ENCODE measurements at regions not wholly inside any gene's neighbourhood (a gene's known extent, or its start where the extent isn't known, plus 50 kb on each side); places are given as distances from the start of the nearest gene placed in this dataset.

DNA sequence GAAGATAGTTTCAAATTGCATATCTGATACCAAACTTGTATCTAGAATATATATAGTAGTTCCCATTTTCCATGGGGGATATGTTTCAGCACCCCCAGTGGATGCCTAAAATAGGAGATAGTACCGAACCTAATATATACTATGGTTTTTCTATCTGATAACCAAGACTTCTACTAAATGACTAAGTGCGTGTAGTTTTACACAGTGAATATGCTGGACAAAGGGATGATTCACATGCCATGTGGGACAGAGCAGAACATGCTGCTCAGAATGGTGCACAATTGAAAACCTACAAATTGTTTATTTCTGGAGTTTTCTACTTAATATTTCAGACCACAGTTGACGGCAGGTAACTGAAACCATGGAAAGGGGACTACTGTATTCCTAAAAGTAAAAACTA, 73.4 kb upstream of the TP63 start:
- no peak for DNase-seq (ENCODE audit: low read depth)

- no peak for DNase-seq (ENCODE audit: low read depth)
Observed at GRCh38 chr3:189561256-189561655, 69.9 kb upstream of the TP63 start.

DNA sequence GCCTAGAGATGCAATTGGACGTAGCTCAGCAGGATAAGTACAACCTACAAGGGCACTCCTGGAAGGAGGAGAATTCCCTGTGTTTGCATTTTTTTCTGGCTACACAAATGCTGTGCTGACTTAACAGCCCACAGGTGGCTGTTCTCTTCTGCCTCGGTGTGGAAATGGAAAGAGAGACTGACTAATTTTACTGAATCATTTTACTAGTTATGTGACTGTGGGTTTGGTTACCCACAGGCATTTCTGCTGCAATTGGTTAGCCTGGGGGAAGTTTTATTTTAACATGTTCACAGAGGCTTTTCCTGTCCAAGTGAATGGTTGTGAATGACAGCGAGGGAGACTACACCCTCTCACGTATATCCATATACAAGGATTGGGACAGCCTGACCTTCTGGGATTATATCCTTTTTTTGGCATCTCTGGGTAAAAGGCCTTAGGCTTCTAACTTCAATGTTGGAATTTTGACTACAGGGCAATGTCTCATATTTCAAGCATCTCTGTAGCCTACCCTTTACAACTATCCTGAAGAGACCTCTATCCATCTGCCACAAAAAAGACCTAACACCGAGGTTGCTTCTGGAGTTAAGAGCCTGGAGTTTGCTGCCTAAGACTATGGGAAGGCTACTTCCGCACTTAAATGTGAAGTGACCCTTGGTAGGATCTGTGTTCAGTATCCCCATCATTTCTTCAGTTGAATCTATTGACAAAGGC, 67.2 kb upstream of the TP63 start:
- peak; percentile 90 for DNase-seq (ENCODE audit: low read depth)

DNA sequence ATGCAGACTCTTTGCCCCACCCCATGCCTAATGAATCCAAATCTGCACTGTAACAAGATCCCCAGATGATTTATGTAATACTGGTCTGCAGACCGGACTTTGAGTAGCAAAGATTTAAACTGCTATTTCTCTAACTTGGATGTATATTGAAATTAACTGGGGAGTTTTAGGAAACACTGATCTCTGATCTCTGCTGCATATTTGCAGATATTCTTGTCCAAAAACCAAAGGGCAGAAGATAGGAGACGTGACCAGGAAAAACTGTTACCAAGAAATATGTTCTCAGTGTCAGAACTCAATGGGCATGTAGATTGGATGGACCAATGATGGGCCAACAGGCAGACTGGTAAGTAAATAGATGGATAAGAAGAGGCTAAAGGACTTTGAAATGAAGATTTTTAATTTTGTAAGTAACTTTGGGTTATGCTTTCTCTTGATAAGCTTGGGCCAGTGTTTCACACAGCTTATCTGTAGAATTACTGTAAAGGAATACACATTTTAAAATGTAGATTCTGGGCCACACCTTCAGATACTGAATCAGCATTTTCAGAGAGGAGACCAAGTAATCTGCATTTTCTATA, 64.5 kb upstream of the TP63 start:
- no peak for DNase-seq (ENCODE audit: low read depth)

- DNase-seq (ENCODE audit: low read depth), result no peak
Observed at GRCh38 chr3:189567322-189567721, 63.9 kb upstream of the TP63 start.

DNA sequence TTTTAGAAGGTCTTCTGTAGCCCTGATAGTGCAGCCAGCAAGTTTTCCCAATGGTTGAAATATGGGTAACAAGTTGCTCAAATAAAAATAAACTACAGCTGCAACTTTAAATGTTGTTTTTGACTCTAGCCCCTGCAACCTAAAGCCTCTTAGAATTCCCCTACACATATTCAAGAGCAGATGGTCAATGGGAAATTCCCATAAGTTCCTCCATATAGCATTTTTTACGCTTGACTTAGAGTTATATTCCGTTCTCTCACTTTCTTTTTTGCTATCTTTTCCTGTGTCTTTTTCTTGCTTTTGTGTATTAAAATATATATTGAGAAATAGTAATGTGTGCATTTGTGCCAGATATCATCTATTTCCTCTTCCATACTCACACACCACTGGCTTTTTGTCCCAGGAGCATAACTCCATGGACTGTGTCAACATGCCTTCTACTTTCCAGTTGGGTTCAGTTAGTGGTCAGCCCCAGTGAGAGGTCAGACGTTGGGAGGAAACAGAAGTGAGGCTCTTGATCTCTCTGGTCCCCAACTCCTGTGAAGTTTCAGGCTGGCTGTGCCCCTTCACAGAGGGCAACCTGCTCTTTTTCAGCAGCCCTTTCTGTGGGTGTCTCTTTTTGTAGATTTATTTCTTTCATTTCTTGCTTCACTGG, 63.3 kb upstream of the TP63 start:
- DNase-seq (ENCODE audit: low read depth), result no peak

DNA sequence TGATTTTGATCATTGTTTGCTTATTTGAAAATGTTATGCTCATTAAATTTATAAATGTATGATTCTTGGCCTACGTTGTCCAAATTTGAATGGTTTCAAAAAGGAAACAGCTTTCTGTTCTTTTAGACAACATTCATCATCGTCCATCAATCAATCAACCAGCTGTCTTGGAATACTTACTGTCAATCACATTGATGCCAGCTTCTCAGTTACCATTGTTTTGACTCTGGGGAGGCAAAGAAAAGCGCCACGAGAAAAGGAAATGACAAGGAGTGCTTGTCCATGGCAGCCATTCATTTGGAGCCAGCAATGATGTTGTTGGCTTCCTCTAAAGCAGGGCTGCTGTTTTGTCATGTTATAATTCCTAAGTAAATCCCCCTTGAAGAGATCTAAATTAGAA, 62.2 kb upstream of the TP63 start:
- no peak for DNase-seq (ENCODE audit: low read depth)

GRCh38 chr3:189569473-189569872, 61.7 kb upstream of the TP63 start:
- DNase-seq (ENCODE audit: low read depth), result no peak

- DNase-seq (ENCODE audit: low read depth), result no peak
Observed at GRCh38 chr3:189570916-189571315, 60.3 kb upstream of the TP63 start.

GRCh38 chr3:189572249-189572648, 58.9 kb upstream of the TP63 start:
- DNase-seq (ENCODE audit: low read depth), result peak; percentile 28

- DNase-seq (ENCODE audit: low read depth), result peak; percentile 30
Observed at GRCh38 chr3:189573004-189573403, 58.2 kb upstream of the TP63 start.

- DNase-seq (ENCODE audit: low read depth), result no peak
Observed at GRCh38 chr3:189576486-189576885, 54.7 kb upstream of the TP63 start.

- DNase-seq (ENCODE audit: low read depth), result no peak
Observed at GRCh38 chr3:189577050-189577951, 53.9 kb upstream of the TP63 start.

GRCh38 chr3:189580190-189580589, 51.0 kb upstream of the TP63 start:
- no peak for DNase-seq (ENCODE audit: low read depth)

Data from EH (cell line).